ENCODE measurements at regions not wholly inside any gene's neighbourhood (a gene's known extent, or its start where the extent isn't known, plus 50 kb on each side); places are given as distances from the start of the nearest gene placed in this dataset.

GRCh38 chr11:8740129-8740528, 57.5 kb downstream of the RPL27A start:
- no peak for DNase-seq (ENCODE audit: low spot score)

GRCh38 chr11:8744423-8744822, 61.8 kb downstream of the RPL27A start:
- no peak for DNase-seq (ENCODE audit: low spot score)

GRCh38 chr11:8745431-8746253, 63.0 kb downstream of the RPL27A start:
- no peak for DNase-seq (ENCODE audit: low spot score)

GRCh38 chr11:8746331-8746974, 63.9 kb downstream of the RPL27A start:
- DNase-seq (ENCODE audit: low spot score): no peak

- peak; percentile 19 for DNase-seq (ENCODE audit: low spot score)
Measured at GRCh38 chr11:8747173-8747572, 64.6 kb downstream of the RPL27A start.

- no peak for DNase-seq (ENCODE audit: low spot score)
Measured at GRCh38 chr11:8748317-8748716, 65.7 kb downstream of the RPL27A start.

- no peak for DNase-seq (ENCODE audit: low spot score)
Measured at GRCh38 chr11:8749202-8749601, 66.6 kb downstream of the RPL27A start.

- no peak for DNase-seq (ENCODE audit: low spot score)
Measured at GRCh38 chr11:8754241-8754640, 71.6 kb downstream of the RPL27A start.

- DNase-seq (ENCODE audit: low spot score): no peak
Measured at GRCh38 chr11:8756201-8756600, 73.6 kb downstream of the RPL27A start.

GRCh38 chr11:8757047-8757446, 74.5 kb downstream of the RPL27A start:
- no peak for DNase-seq (ENCODE audit: low spot score)

GRCh38 chr11:8757533-8757932, 74.9 kb downstream of the RPL27A start:
- no peak for DNase-seq (ENCODE audit: low spot score)

DNA sequence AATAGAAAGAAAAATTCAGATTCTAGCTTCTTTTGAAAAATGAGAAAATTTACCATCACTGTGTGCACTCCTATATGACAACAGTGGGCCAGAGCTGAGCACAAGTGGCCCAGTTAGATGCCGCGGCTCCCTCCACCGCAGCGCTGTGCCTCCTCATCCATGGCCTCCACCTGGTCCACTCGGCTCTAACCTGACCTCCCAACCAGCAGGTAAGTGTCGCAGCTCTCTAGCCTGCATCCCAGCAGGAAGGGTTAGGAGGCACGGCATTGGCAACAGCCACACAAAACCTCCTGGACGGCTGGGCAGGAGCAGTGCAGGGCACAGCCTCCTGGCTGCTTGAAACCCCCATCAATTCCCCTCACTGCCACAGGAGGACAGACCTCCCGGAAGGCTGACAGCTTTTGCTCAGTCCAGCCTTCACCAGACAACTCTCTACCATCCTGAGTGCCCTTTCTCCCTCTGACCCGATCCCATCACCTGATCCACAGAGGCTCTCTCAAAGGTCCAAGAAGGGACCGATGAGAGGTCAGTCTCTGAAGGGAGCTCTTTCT, 76.1 kb downstream of the RPL27A start:
- DNase-seq (ENCODE audit: low spot score): no peak

DNA sequence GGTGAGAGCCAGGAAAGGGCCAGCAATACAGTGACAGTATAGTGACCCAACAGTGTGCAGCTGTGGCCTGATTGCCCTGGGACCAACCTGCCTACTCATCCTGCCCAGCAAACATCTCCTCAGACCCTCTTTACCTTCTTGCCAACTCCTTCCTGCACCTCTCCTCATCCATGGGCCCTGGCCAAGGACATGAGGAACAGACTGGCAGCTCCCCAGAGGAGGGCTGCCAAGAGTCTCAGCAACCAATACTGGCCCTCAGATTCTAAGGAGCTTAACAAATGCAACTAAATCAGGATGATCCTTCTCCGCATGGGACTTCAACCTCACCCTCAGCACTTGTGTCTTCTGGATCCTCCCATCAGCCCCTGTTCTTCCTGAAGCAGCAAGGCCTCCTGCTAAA, 77.0 kb downstream of the RPL27A start:
- DNase-seq (ENCODE audit: low spot score): no peak

DNA sequence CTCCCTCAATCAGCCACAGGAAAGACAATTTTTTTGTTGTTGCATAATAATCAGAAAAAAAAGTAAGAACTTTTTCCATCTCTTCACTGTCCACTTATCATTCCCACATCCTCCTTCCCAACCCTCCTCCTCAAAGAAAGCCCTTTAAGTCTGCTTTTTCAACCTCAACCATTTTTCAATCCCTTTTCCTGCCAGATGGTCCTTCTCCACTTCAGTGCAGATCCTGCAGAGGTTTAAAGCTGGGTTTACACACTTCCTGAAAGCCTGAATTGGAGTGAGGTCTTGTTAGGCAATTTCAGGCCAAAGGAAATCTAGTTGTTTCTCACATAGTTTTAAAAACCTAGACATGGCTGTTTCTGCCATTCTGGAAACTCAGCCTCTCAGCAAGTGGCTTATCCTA, 78.3 kb downstream of the RPL27A start:
- DNase-seq (ENCODE audit: low spot score): no peak

DNA sequence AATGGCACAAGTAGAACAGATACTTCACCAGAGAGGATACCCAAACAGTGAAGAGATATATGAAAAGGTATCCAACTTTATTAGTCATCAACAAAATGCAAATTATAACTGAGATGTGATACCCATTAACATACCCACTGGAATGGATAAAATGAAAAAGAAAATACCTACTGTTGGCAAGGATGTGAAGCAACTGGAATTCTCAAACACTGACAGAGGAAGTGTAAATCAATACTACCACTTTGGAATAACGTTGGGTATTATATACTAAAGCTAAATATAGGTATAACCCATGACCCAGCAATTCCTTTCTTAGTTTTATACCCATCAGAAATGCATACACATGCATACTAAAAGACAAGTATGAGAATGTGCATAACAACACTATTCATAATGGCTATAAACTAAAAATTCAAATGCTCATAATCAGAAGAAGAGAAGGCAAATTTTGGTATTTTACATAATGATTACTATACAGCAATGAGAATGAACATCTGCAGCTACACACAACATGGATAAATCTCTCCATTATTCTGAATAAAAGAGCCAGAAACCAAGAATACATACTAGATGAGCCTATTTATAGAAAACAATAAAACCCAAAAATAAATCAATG, 80.6 kb downstream of the RPL27A start:
- no peak for DNase-seq (ENCODE audit: low spot score)

- no peak for DNase-seq (ENCODE audit: low spot score)
Measured at GRCh38 chr11:8765294-8765693, 82.7 kb downstream of the RPL27A start.

GRCh38 chr11:8766043-8766987, 83.7 kb downstream of the RPL27A start:
- DNase-seq (ENCODE audit: low spot score): no peak

- DNase-seq (ENCODE audit: low spot score): no peak
Measured at GRCh38 chr11:8766988-8767374, 84.4 kb downstream of the RPL27A start.

DNA sequence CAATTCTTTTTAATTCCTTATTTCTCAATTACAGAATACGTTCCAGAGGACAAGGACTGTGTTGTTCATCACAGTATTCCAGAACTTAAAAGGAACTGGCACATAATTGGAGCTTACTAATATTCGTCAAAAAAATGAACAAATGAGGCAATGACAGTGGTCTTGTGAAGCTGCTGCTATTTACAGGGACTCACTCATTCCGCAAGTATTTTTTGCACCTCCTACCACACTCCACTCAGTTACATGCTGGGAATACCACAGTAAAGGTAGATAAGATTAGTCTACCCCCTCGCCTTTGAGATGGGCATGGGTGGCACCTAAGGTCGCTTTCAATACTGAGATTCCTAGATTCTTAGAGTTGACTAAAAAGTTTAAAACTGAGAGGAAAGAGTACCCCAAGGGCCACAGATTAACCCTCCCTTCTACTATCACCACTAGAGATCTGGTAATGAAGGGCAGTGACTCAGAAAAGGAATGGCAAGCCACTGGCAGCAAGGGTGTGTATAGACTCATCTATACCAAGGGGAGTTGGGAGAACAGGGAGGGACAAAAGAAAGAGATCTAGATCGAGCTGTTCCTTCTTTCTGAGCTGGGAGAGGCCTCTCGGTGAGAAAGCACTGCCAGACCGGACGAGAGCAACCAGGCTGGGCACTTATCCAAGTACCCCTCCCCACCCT, 85.0 kb downstream of the RPL27A start:
- no peak for DNase-seq (ENCODE audit: low spot score)

- no peak for DNase-seq (ENCODE audit: low spot score)
Measured at GRCh38 chr11:8768625-8769333, 86.2 kb downstream of the RPL27A start.
